ENCODE measurements at regions not wholly inside any gene's neighbourhood (a gene's known extent, or its start where the extent isn't known, plus 50 kb on each side); places are given as distances from the start of the nearest gene placed in this dataset.

- Histone ChIP-seq H3K27me3 (no peaks in the 10 kb centered on the region), H3K27ac (no peak overlapping the region), H3K4me3 (no peak overlapping the region), H3K4me1 (peaks cover 7% of the 10 kb centered on the region), H3K36me3 (ENCODE audit: low read depth, missing control alignments) (no peaks in the 10 kb centered on the region), H3K9me3 (no peaks in the 10 kb centered on the region)
- DNase-seq: no peak
- TF ChIP-seq POLR2A (IDR thresholded peaks at IDR 0.05): no peak
- no peak for TF ChIP-seq CTCF (IDR thresholded peaks at IDR 0.05)
- 90 to 95% methylated on average over 3 of the region's 3 CpGs for WGBS, 2 donors
- intact Hi-C loops (cut with DNase I; ENCODE audit: low total_unique reads): no loop called here
Observed at GRCh38 chr10:29828956-29829355, 194.2 kb upstream of the SVIL start.

DNA sequence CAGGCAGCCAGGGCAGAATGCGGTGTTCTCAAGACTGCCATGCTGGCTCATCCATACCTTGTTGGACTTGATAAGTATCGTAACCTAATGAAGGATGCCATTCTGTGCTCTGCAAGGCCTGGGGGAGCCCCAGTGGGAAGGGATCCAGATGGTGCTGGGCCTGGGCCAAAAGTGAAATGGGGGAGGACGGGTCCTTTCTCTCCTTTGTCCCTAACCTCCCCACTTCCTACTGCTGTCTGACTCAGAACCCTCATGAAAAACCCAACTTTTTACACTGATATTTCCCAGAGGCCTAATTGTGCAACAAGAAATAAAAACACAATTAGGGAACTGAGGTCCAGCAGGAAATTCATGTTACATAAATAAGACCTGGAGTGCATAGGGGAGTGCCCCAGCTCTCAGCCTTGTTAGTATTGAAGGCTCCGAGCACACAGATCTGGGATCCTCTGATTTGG, 193.7 kb upstream of the SVIL start:
- intact Hi-C loops (cut with DNase I; ENCODE audit: low total_unique reads): no loop called here
- H3K4me1 ChIP-seq: peaks cover 10% of the 10 kb centered on the region
- H3K9me3 ChIP-seq: no peaks in the 10 kb centered on the region
- no peak for DNase-seq
- no peaks in the 10 kb centered on the region for H3K27me3 ChIP-seq
- no peaks in the 10 kb centered on the region for H3K36me3 ChIP-seq (ENCODE audit: low read depth, missing control alignments)
- 37 to 49% methylated on average over 4 of the region's 4 CpGs for WGBS, 2 donors
- no peak overlapping the region for H3K4me3 ChIP-seq
- TF ChIP-seq POLR2A (IDR thresholded peaks at IDR 0.05) (no peak), CTCF (IDR thresholded peaks at IDR 0.05) (no peak)
- H3K27ac ChIP-seq: no peak overlapping the region

DNA sequence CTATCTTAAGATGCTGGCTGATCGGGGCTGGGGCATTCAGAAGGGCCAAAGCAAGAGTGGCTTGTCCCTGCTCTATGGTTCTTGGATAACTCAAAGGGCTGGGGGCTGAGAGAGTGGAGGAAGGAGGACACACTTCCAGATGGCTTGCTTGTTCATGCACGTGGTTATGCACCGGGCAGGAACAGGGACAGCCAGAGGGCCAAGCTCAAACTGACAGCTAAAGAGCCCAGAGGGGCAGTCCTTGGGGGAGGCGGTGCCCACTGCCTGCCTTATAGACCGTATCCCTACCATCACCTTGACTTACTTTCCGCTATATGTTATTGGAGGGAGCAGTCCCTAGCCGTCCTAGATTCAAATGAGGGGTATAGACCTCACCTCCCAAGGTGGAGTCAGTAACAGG, 192.7 kb upstream of the SVIL start:
- intact Hi-C loops (cut with DNase I; ENCODE audit: low total_unique reads): no loop called here
- no peak overlapping the region for H3K4me3 ChIP-seq
- no peaks in the 10 kb centered on the region for H3K36me3 ChIP-seq (ENCODE audit: low read depth, missing control alignments)
- no peak for DNase-seq
- no peaks in the 10 kb centered on the region for H3K9me3 ChIP-seq
- TF ChIP-seq CTCF (IDR thresholded peaks at IDR 0.05) (no peak), POLR2A (IDR thresholded peaks at IDR 0.05) (no peak)
- H3K27ac ChIP-seq: no peak overlapping the region
- no peaks in the 10 kb centered on the region for H3K27me3 ChIP-seq
- peaks cover 15% of the 10 kb centered on the region for H3K4me1 ChIP-seq
- 95 to 100% methylated on average over 7 of the region's 7 CpGs for WGBS, 2 donors

GRCh38 chr10:29826801-29827450, 192.2 kb upstream of the SVIL start:
- H3K4me1 ChIP-seq: peaks cover 21% of the 10 kb centered on the region
- intact Hi-C loops (cut with DNase I; ENCODE audit: low total_unique reads): no loop called here

More at GRCh38 chr10:29826801-29827450, 192.2 kb upstream of the SVIL start:
- Histone ChIP-seq H3K4me3 (no peak overlapping the region), H3K9me3 (no peaks in the 10 kb centered on the region), H3K36me3 (ENCODE audit: low read depth, missing control alignments) (no peaks in the 10 kb centered on the region), H3K27ac (no peak overlapping the region), H3K27me3 (no peaks in the 10 kb centered on the region)
- WGBS, 2 donors: 78 to 85% methylated on average over 5 of the region's 5 CpGs
- TF ChIP-seq POLR2A (IDR thresholded peaks at IDR 0.05): no peak
- TF ChIP-seq CTCF (IDR thresholded peaks at IDR 0.05): no peak
- DNase-seq: no peak
